ENCODE measurements at regions not wholly inside any gene's neighbourhood (a gene's known extent, or its start where the extent isn't known, plus 50 kb on each side); places are given as distances from the start of the nearest gene placed in this dataset.
A peak's percentile ranks its signal among the peaks of the same experiment; 100 is the strongest.

DNA sequence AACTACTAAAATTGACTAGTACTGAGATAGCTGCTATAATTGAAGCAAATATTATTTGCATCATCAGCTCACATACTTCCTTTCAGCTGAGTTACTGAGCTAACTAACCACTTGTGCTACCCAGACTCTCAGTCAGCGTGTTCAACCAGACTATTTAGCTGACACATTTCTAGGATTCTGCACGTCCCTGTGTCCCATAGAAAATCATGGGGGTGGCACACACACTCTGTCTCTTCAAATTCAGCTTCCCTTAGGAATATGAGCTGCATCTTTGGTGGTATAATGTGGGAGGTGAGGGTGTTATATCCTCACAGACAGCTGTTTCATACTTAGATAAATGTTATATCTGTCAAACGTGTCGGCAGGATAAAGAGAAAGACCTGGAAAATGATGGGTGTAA is 424.0 kb downstream of the CDH2 start:
- no peak for DNase-seq (ENCODE audit: low spot score)
- CTCF ChIA-PET = no interaction called here
- TF ChIP-seq, protein P1, sequence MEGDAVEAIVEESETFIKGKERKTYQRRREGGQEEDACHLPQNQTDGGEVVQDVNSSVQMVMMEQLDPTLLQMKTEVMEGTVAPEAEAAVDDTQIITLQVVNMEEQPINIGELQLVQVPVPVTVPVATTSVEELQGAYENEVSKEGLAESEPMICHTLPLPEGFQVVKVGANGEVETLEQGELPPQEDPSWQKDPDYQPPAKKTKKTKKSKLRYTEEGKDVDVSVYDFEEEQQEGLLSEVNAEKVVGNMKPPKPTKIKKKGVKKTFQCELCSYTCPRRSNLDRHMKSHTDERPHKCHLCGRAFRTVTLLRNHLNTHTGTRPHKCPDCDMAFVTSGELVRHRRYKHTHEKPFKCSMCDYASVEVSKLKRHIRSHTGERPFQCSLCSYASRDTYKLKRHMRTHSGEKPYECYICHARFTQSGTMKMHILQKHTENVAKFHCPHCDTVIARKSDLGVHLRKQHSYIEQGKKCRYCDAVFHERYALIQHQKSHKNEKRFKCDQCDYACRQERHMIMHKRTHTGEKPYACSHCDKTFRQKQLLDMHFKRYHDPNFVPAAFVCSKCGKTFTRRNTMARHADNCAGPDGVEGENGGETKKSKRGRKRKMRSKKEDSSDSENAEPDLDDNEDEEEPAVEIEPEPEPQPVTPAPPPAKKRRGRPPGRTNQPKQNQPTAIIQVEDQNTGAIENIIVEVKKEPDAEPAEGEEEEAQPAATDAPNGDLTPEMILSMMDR (conservative IDR thresholded peaks at IDR 0.05; ENCODE audit: low read depth) = no peak
- POLR2A ChIA-PET (ENCODE audit: low non-redundant PET) = no interaction called here
- H3K27ac ChIP-seq = no peak overlapping the region

DNA sequence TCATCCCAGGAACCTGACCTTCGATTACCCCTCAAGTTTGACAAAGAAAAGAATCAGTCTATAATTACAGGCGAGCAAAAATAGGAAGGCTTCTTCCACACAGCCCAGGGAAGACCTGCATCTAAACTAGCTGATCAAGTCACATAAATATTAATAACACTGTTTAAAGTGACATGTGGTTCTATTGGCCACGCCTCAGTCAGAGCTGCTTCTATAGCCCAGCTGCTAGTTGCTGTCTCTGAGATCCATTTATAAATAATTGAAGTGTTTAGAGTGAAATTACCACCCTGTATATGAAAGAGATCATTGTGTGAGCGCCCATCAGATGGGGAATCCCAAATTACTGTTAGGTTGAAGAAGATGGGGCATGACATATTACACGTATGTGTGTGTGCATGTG is 426.0 kb downstream of the CDH2 start:
- no peak overlapping the region for H3K27ac ChIP-seq
- POLR2A ChIA-PET (ENCODE audit: low non-redundant PET) = no interaction called here
- DNase-seq (ENCODE audit: low spot score) = no peak
- CTCF ChIA-PET = interaction anchor here (0.6 kb wide), 1 partner anchor 65 kb away, joined by 3 read pairs; no protein-coding TSS in a partner anchor
- TF ChIP-seq, protein P1 (conservative IDR thresholded peaks at IDR 0.05; ENCODE audit: low read depth) = no peak

DNA sequence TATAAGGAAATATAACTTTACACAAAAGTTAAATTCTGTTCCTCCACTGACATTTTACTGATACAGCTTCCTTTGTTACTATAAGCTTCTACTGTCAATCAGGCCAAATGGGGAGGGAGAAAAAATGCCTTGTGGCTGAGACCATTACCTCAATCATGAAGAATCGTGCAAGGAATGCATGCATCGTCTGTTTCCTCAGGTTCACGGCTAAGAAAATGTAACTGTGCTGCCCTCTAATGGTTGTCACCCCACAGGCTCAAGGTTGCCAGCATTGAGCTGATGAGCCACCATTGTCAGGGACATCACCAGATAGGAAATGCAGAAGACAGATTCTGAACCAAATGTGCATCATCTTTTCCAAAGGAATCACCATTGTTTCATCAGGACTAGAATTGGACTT is 426.9 kb downstream of the CDH2 start:
- TF ChIP-seq, protein P1 (conservative IDR thresholded peaks at IDR 0.05; ENCODE audit: low read depth) = no peak; the same call in 1 of the 2 replicates
- CTCF ChIA-PET = interaction anchor here (0.6 to 2.0 kb wide), 2 partner anchors 145 to 712 kb away, joined by 3 to 6 read pairs; no protein-coding TSS in a partner anchor
- peak; percentile 12 for DNase-seq (ENCODE audit: low spot score)
- no peak overlapping the region for H3K27ac ChIP-seq
- POLR2A ChIA-PET (ENCODE audit: low non-redundant PET) = no interaction called here

DNA sequence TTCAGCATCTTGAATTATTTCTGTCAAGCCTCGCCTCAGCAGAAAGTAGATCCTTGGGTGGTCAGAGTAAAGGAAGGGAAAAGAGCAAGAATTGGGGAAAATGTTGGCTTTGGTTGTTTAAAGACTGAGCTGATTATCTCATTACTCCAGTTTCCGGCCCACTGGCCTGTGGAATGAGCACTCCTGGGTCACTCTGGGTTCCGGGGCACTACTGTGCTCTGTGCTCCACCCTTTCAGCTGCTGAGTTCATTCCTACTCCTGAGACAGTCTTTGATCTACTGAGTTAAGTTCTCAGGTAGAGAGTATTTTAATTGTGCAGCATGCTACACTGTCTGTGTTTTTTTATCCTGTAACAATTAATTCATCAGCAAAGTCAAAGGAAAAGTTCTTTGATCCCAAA is 427.7 kb downstream of the CDH2 start:
- CTCF ChIA-PET = interaction anchor here (2.0 kb wide), 1 partner anchor 144 kb away, joined by 6 read pairs; no protein-coding TSS in a partner anchor
- POLR2A ChIA-PET (ENCODE audit: low non-redundant PET) = no interaction called here
- TF ChIP-seq, protein P1 (conservative IDR thresholded peaks at IDR 0.05; ENCODE audit: low read depth) = no peak
- DNase-seq (ENCODE audit: low spot score) = no peak
- no peak overlapping the region for H3K27ac ChIP-seq

DNA sequence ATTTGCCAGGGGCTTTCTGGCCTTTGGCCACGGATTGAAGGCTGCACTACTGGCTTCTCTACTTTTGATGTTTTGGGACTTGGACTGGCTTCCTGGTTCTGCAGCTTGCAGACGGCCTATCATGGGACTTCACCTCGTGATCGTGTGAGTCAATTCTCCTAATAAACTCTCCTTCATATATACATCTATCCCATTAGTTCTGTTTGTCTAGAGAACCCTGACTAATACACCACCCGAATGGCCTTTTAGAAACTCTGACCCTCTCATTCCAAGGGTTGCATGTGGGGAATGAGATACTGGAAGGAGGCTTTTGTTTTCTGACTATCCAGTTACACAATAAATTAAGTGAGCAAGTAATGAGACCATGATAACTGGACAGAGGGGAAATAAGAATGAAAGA is 430.7 kb downstream of the CDH2 start:
- no peak for DNase-seq (ENCODE audit: low spot score)
- TF ChIP-seq, protein P1 (conservative IDR thresholded peaks at IDR 0.05; ENCODE audit: low read depth) = no peak
- ChIA-PET CTCF (no interaction called here), POLR2A (ENCODE audit: low non-redundant PET) (no interaction called here)
- H3K27ac ChIP-seq = no peak overlapping the region

DNA sequence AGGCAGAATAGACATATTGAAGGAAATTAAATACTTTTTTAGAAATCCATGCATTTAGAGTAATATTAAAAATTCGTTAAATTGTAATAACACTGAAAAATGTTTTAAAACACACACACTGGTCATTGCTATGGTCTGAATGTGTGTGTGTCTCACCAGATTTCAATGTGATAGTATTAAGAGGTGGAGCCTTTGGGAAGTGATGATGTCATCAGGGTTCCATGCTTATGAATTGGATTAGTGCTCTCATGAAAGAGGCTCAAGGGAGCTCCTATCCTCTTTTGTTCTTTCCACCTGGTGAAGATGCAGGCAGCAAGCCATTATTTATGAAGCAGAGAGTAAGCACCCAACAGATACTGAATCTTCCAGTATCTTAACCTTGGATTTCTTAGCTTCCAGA is 441.8 kb downstream of the CDH2 start:
- ChIA-PET CTCF (interaction anchor here (0.7 kb wide), 2 partner anchors 20 to 130 kb away, joined by 3 to 4 read pairs; no protein-coding TSS in a partner anchor), POLR2A (ENCODE audit: low non-redundant PET) (no interaction called here)
- no peak overlapping the region for H3K27ac ChIP-seq
- no peak for DNase-seq (ENCODE audit: low spot score)
- TF ChIP-seq, protein P1 (conservative IDR thresholded peaks at IDR 0.05; ENCODE audit: low read depth) = no peak

DNA sequence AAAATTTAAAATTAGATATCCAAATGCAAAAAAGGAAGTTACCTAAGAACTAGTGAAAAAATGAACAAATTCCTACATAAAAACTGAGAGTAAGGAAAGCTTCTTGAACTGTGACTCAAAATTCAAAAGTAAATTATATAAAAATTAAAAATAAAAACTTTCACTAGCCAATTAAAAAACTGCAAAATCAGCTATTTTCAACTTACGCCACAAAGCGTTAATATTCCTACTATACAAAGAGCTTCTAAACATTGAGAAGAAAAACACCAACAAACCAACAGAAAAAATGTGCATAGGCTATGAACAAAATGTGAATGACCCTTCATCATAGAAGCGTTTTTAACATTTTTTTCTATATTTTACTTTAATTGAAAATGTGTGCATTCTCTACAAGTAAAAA is 445.7 kb downstream of the CDH2 start:
- ChIA-PET CTCF (no interaction called here), POLR2A (ENCODE audit: low non-redundant PET) (no interaction called here)
- no peak overlapping the region for H3K27ac ChIP-seq
- DNase-seq (ENCODE audit: low spot score) = no peak
- TF ChIP-seq, protein P1 (conservative IDR thresholded peaks at IDR 0.05; ENCODE audit: low read depth) = no peak

Data from RWPE1 (cell line).